ENCODE measurements at regions not wholly inside any gene's neighbourhood (a gene's known extent, or its start where the extent isn't known, plus 50 kb on each side); places are given as distances from the start of the nearest gene placed in this dataset.

- no peaks in the 10 kb centered on the region for H3K9me2 ChIP-seq (ENCODE audit: insufficient read depth, low read length)
- intact Hi-C loops (cut with micrococcal nuclease; ENCODE audit: unreplicated experiment), result loop anchor here (1.0 to 10.0 kb wide), 7 partner anchors 10 to 376 kb away; partner anchors contain the start of genes LRR1, MGAT2 and RPL36AL
- no peaks in the 10 kb centered on the region for H4K20me1 ChIP-seq (ENCODE audit: insufficient read depth, low read length)
- BruUV-seq (replicated peaks), result TSS peak; percentile 92
- H3K9me3 ChIP-seq (ENCODE audit: low read length), result no peaks in the 10 kb centered on the region
- peaks cover 81% of the 10 kb centered on the region for H3K4me1 ChIP-seq (ENCODE audit: insufficient read depth, low read length, poor library complexity, severe bottlenecking)
- CTCF ChIA-PET (ENCODE audit: unreplicated experiment), result interaction anchor here (0.5 to 1.2 kb wide), 5 partner anchors 8 to 890 kb away, joined by 3 to 7 read pairs (median 3); no protein-coding TSS in a partner anchor
- no peaks in the 10 kb centered on the region for H3K36me3 ChIP-seq (ENCODE audit: insufficient read depth, low read length)
- peak overlapping the region; percentile 99 for H3K27ac ChIP-seq (ENCODE audit: low read depth, low read length, poor library complexity, severe bottlenecking)
- H3K79me2 ChIP-seq (ENCODE audit: insufficient read depth, low read depth, low read length), result peaks cover 26% of the 10 kb centered on the region; the same call in 1 of the 2 replicates
- DNase-seq (ENCODE audit: low spot score), result peak; percentile 48
- H3K4me3 ChIP-seq (ENCODE audit: low read depth, low read length, poor library complexity, severe bottlenecking), result peak overlapping the region; percentile 42
- POLR2A ChIA-PET, result interaction anchor here (0.6 to 11.5 kb wide), 20 partner anchors 9 to 370 kb away, joined by 3 to 261 read pairs (median 6); partner anchors contain the start of gene ARF6
- peak overlapping the region; percentile 79 for H3K4me2 ChIP-seq (ENCODE audit: low read length)
- peak overlapping the region; percentile 97 for H2AFZ ChIP-seq (ENCODE audit: low read length)
- TF ChIP-seq EZH2phosphoT487 (IDR thresholded peaks at IDR 0.05; ENCODE audit: borderline replicate concordance, low read depth, low read length) (no peak), CTCF (conservative IDR thresholded peaks at IDR 0.05; ENCODE audit: low read length) (no peak)
Observed at GRCh38 chr14:49970474-49971147, 77.7 kb downstream of the ARF6 start.

GRCh38 chr14:49971156-49972130, 78.6 kb downstream of the ARF6 start:
- BruUV-seq (replicated peaks), result TSS peak; percentile 87
- Histone ChIP-seq H3K36me3 (ENCODE audit: insufficient read depth, low read length) (no peaks in the 10 kb centered on the region), H3K9me2 (ENCODE audit: insufficient read depth, low read length) (no peaks in the 10 kb centered on the region), H3K4me3 (ENCODE audit: low read depth, low read length, poor library complexity, severe bottlenecking) (peak overlapping the region; percentile 65), H3K9me3 (ENCODE audit: low read length) (no peaks in the 10 kb centered on the region), H3K4me1 (ENCODE audit: insufficient read depth, low read length, poor library complexity, severe bottlenecking) (peaks cover 81% of the 10 kb centered on the region), H3K27ac (ENCODE audit: low read depth, low read length, poor library complexity, severe bottlenecking) (peak overlapping the region; percentile 99), H2AFZ (ENCODE audit: low read length) (peak overlapping the region; percentile 63; the same call in 1 of the 2 replicates), H3K79me2 (ENCODE audit: insufficient read depth, low read depth, low read length) (peaks cover 26% of the 10 kb centered on the region; the same call in 1 of the 2 replicates), H3K4me2 (ENCODE audit: low read length) (peak overlapping the region; percentile 79), H4K20me1 (ENCODE audit: insufficient read depth, low read length) (no peaks in the 10 kb centered on the region)
- CTCF ChIA-PET (ENCODE audit: unreplicated experiment), result interaction anchor here (0.5 to 1.2 kb wide), 8 partner anchors 7 to 889 kb away, joined by 3 to 7 read pairs (median 4); partner anchors contain the start of gene VCPKMT
- intact Hi-C loops (cut with micrococcal nuclease; ENCODE audit: unreplicated experiment), result loop anchor here (1.0 to 10.0 kb wide), 7 partner anchors 11 to 377 kb away; partner anchors contain the start of genes LRR1, MGAT2 and RPL36AL
- POLR2A ChIA-PET, result interaction anchor here (0.6 to 11.5 kb wide), 33 partner anchors 9 to 839 kb away, joined by 3 to 261 read pairs (median 5); partner anchors contain the start of genes ARF6, LRR1 and VCPKMT
- peak; percentile 97 for DNase-seq (ENCODE audit: low spot score)
- no peak for TF ChIP-seq EZH2phosphoT487 (IDR thresholded peaks at IDR 0.05; ENCODE audit: borderline replicate concordance, low read depth, low read length)
